Cardiac fibroblast (primary cell): ENCODE measurements at regions not wholly inside any gene's neighbourhood (a gene's known extent, or its start where the extent isn't known, plus 50 kb on each side); places are given as distances from the start of the nearest gene placed in this dataset.

ENCODE experiments used
- DNase-seq, 2 donors: peaks; one replicate each; pipeline versions ENCODE4 v3.0.0 to v3.0.0-alpha.2; 2010; ENCODE audit warnings: low read depth in 2 of 2
- H3K4me3 ChIP-seq, 2 donors: replicated peaks in 1 of 2; 1 replicate in 1 of 2; 2 replicates in 1 of 2; pipeline ENCODE4 v1.5.1; 2011; ENCODE audit warnings: low read depth in 2 of 2, low read length in 2 of 2, mild to moderate bottlenecking in 2 of 2, moderate library complexity in 1 of 2
- TF ChIP-seq, protein P1 (sequence below): IDR thresholded peaks from one replicate; pipeline ENCODE4 v1.5.1; 2011; ENCODE audit warnings: low read depth, mild to moderate bottlenecking, low read length, inconsistent platforms

DNA sequence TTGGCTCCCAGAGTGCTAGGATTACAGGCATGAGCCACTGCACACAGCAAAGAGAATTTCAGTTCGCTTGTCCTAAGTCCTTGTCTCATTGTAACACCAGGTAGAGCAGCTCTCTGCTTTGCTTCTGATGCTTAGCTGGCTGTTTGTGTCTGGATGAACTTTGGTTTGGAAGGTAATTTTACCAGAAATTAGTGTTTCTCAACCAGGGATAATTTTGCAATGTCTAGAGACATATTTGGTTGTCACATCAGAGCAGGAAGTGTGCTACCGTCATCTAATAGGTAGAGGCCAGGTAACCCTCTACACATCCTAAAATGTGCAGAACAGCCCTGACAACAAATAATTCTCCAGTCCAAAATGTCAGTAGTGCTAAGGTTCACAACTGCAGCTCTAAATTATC lies 108.8 kb downstream of the SNX18 start:
- TF ChIP-seq, protein P1, sequence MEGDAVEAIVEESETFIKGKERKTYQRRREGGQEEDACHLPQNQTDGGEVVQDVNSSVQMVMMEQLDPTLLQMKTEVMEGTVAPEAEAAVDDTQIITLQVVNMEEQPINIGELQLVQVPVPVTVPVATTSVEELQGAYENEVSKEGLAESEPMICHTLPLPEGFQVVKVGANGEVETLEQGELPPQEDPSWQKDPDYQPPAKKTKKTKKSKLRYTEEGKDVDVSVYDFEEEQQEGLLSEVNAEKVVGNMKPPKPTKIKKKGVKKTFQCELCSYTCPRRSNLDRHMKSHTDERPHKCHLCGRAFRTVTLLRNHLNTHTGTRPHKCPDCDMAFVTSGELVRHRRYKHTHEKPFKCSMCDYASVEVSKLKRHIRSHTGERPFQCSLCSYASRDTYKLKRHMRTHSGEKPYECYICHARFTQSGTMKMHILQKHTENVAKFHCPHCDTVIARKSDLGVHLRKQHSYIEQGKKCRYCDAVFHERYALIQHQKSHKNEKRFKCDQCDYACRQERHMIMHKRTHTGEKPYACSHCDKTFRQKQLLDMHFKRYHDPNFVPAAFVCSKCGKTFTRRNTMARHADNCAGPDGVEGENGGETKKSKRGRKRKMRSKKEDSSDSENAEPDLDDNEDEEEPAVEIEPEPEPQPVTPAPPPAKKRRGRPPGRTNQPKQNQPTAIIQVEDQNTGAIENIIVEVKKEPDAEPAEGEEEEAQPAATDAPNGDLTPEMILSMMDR, result no peak
- DNase-seq, result no peak
- H3K4me3 ChIP-seq, result no peak overlapping the region

DNA sequence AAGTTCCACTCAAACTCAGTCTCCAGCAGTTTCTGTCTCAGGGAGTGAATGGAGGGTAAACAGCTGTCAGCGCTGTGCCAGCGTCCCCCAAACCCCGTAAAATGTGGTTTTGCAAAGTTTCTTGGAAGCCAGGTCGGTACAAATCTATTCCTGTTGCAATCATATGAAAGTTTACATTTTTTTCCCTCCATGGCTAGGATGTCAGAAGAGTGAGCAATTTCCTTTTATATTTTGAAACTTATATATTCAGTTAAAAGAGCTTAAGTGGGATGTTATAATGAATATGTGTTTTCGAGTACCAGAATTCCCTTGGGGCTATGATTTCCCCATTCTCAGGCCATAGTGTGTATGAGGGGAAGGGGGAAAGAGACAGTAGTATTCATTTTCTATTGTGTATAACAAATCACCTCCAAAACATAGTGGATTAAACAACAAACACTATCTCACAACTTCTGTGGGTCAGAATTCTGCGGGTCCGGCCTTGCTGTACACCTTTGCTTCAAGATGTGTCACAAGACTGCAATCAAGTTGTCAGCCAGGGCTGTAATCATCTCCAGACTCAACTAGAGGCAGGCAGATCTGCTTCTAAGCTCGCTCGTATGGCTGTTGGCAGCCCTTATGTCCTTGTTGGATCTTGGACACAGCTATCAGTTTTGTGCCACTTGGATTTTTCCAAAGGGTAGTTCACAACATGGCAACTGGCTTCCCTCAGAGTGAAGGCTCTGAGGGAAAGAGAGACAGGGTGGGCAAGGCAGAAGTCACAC lies 107.4 kb downstream of the SNX18 start:
- DNase-seq, result peak; percentile 78 to 79
- H3K4me3 ChIP-seq, result no peak overlapping the region
- TF ChIP-seq, protein P1, result no peak

DNA sequence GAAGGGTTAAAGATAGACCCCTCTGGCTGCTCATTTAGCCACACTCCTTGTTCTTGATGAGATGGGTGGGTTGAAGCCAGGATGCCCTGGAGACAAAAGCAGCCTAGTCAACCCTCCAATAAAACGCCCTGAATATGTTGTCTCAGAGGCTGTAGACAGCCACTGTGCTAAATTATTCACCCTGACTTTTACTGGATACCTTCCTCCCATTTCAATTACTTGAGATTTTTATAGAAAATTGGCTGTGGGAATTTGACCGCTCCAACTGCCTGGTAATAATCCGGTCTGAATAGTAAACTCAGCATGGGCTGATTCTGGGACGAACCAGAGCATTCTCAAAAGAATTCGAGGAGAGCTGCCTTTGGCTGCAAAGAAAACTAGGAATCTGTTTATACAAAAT lies 104.2 kb downstream of the SNX18 start:
- DNase-seq, result no peak
- TF ChIP-seq, protein P1, result no peak
- no peak overlapping the region for H3K4me3 ChIP-seq

DNA sequence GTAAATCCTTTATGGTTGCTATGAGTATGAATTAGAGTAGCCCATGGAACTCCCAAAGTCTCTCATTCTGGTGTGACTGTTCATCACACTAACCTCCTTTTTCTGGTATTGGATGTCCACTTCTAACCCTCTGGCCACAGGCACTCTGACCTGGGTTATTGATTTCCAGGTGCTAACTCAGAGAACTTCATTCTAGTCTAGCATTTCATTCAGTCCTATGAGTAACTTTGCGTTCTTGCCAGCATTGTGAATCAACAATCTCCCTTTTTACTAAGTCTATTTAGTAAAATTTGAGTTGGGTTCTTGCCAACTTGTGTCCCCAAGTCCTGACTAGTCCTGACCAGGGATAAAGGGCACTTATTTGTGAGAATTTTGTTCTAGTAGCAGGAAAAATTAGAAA lies 103.5 kb downstream of the SNX18 start:
- TF ChIP-seq, protein P1, result no peak
- DNase-seq, result no peak
- no peak overlapping the region for H3K4me3 ChIP-seq

DNA sequence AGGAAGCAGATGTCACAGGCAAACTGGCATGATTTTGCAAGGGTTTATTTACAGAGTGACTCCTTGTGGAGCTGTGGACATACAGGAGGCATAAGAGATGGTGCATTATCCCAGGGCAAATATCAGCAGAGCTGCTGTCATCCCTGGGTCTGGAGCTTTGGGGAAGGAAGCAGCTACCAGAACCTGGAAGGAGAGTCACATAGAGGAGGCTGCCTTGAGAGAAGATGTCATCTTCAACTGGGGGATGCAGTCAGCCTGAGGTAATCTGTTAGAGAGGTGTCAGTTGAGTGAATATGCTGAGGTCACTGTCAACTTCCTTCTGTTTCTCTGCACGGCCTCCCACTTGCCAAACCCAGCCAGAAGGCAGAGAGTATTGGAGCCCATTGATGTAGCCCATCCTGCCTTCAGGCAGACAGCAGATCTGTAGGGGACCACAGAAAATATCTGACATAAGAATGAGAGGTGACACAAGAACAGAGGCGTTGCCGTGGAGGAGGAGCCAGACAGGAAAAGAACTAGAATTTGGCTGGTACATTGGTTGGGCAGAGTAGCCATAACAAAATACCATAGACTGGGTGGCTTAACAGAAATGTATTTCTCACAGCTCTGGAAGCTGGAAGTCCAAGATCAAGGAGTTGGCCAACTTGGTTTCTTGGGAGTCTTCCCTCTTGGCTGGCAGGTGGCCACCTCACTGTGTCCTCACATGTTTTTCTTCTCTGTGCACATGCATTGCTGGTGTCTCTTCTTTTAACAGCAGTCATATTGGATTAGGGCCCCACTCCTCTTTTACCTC lies 102.8 kb downstream of the SNX18 start:
- TF ChIP-seq, protein P1, result no peak
- DNase-seq, result no peak
- H3K4me3 ChIP-seq, result no peak overlapping the region

DNA sequence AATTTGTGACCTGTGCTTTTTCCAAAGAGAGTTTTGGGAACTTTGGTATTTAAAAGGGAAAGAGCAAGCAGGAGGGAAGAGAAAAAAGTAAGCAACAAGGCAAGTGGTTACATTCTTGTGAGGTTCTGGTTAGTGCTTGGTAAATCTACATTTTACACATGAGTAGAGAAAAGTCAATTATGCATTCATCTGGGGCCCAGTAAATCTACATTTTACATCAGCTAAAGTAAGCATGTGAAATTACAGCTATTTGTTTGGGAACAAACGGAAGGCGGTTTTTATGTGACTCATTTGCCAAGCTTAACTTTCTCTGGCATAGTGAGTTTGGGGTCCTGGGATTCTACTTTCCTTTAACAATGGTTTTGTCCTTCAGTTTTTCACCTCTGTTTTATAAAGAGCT lies 102.2 kb downstream of the SNX18 start:
- TF ChIP-seq, protein P1, result no peak
- DNase-seq, result no peak
- no peak overlapping the region for H3K4me3 ChIP-seq
